ENCODE measurements at regions not wholly inside any gene's neighbourhood (a gene's known extent, or its start where the extent isn't known, plus 50 kb on each side); places are given as distances from the start of the nearest gene placed in this dataset.

GRCh38 chr5:106732624-106733023 lies 938.1 kb downstream of the EFNA5 start:
- intact Hi-C loops (cut with micrococcal nuclease), result no loop called here

- intact Hi-C loops (cut with micrococcal nuclease), result no loop called here
Observed at GRCh38 chr5:106730912-106731311, 939.8 kb downstream of the EFNA5 start.

- intact Hi-C loops (cut with micrococcal nuclease), result no loop called here
Observed at GRCh38 chr5:106730506-106730905, 940.2 kb downstream of the EFNA5 start.

GRCh38 chr5:106728208-106728607 lies 942.5 kb downstream of the EFNA5 start:
- intact Hi-C loops (cut with micrococcal nuclease), result no loop called here

GRCh38 chr5:106727071-106727470 lies 943.7 kb downstream of the EFNA5 start:
- intact Hi-C loops (cut with micrococcal nuclease), result no loop called here

- intact Hi-C loops (cut with micrococcal nuclease), result no loop called here
Observed at GRCh38 chr5:106720367-106720766, 950.4 kb downstream of the EFNA5 start.

GRCh38 chr5:106699796-106700195 lies 970.9 kb downstream of the EFNA5 start:
- intact Hi-C loops (cut with micrococcal nuclease), result no loop called here

GRCh38 chr5:106699198-106699597 lies 971.5 kb downstream of the EFNA5 start:
- intact Hi-C loops (cut with micrococcal nuclease), result no loop called here

GRCh38 chr5:106698169-106698568 lies 972.6 kb downstream of the EFNA5 start:
- intact Hi-C loops (cut with micrococcal nuclease), result no loop called here

- intact Hi-C loops (cut with micrococcal nuclease), result no loop called here
Observed at GRCh38 chr5:106691701-106692100, 979.0 kb downstream of the EFNA5 start.

- intact Hi-C loops (cut with micrococcal nuclease), result no loop called here
Observed at GRCh38 chr5:106690585-106690984, 980.2 kb downstream of the EFNA5 start.

GRCh38 chr5:106680330-106680729 lies 990.4 kb downstream of the EFNA5 start:
- intact Hi-C loops (cut with micrococcal nuclease), result no loop called here

GRCh38 chr5:106677057-106677456 lies 993.7 kb downstream of the EFNA5 start:
- intact Hi-C loops (cut with micrococcal nuclease), result no loop called here

- intact Hi-C loops (cut with micrococcal nuclease), result no loop called here
Observed at GRCh38 chr5:106675687-106676086, 995.0 kb downstream of the EFNA5 start.

GRCh38 chr5:106673941-106674340 lies 996.8 kb downstream of the EFNA5 start:
- intact Hi-C loops (cut with micrococcal nuclease), result no loop called here

GRCh38 chr5:106661866-106662265 lies 1008.9 kb downstream of the EFNA5 start:
- intact Hi-C loops (cut with micrococcal nuclease), result no loop called here

- intact Hi-C loops (cut with micrococcal nuclease), result no loop called here
Observed at GRCh38 chr5:106660681-106661080, 1010.1 kb downstream of the EFNA5 start.

GRCh38 chr5:106658150-106658549 lies 1012.6 kb downstream of the EFNA5 start:
- intact Hi-C loops (cut with micrococcal nuclease), result no loop called here

GRCh38 chr5:106656821-106657220 lies 1013.9 kb downstream of the EFNA5 start:
- intact Hi-C loops (cut with micrococcal nuclease), result no loop called here

GRCh38 chr5:106649031-106649430 lies 1021.7 kb downstream of the EFNA5 start:
- intact Hi-C loops (cut with micrococcal nuclease), result no loop called here

- intact Hi-C loops (cut with micrococcal nuclease), result no loop called here
Observed at GRCh38 chr5:106648401-106648800, 1022.3 kb downstream of the EFNA5 start.

GRCh38 chr5:106646106-106646505 lies 1024.6 kb downstream of the EFNA5 start:
- intact Hi-C loops (cut with micrococcal nuclease), result no loop called here

GRCh38 chr5:106640511-106640910 lies 1030.2 kb downstream of the EFNA5 start:
- intact Hi-C loops (cut with micrococcal nuclease), result no loop called here

- intact Hi-C loops (cut with micrococcal nuclease), result no loop called here
Observed at GRCh38 chr5:106639488-106639887, 1031.2 kb downstream of the EFNA5 start.
